Lung (tissue), 11 donors: ENCODE measurements at regions not wholly inside any gene's neighbourhood (a gene's known extent, or its start where the extent isn't known, plus 50 kb on each side); places are given as distances from the start of the nearest gene placed in this dataset.

Experiments used
- ATAC-seq: fragments of 200-7000 bp; cut with Tn5 transposase; one replicate; pipeline ENCODE4 v1.9.1; 2020; ENCODE audit warnings: moderate number of reproducible peaks; ENCODE audit not compliant: insufficient read depth, low FRiP score
- DNase-seq, 3 donors: peaks; one replicate each; pipeline ENCODE4 v3.0.0-alpha.2; 2013 to 2017
- H3K27ac ChIP-seq, 2 donors: one replicate each; pipeline ENCODE4 v1.5.1; 2013; ENCODE audit warnings: mild to moderate bottlenecking in 2 of 2, moderate library complexity in 2 of 2, control low read depth in 1 of 2, inconsistent platforms in 1 of 2, low read depth in 1 of 2, low read length in 1 of 2
- H3K27me3 ChIP-seq, 3 donors: one replicate each; pipeline ENCODE4 v1.5.1; 2013; ENCODE audit warnings: low read length in 2 of 3; ENCODE audit not compliant: control insufficient read depth in 3 of 3, insufficient read depth in 3 of 3
- H3K36me3 ChIP-seq, 4 donors: one replicate each; pipeline ENCODE4 v1.5.1; 2013; ENCODE audit warnings: low read length in 4 of 4, mild to moderate bottlenecking in 1 of 4, moderate library complexity in 1 of 4; ENCODE audit not compliant: control insufficient read depth in 4 of 4, insufficient read depth in 4 of 4
- H3K4me1 ChIP-seq, 5 donors: one replicate each; pipeline ENCODE4 v1.5.1; 2013; ENCODE audit warnings: low read length in 5 of 5, mild to moderate bottlenecking in 2 of 5, moderate library complexity in 1 of 5; ENCODE audit not compliant: control insufficient read depth in 5 of 5, insufficient read depth in 5 of 5
- H3K4me3 ChIP-seq: one replicate; pipeline ENCODE4 v1.5.1; 2013; ENCODE audit warnings: mild to moderate bottlenecking, control low read depth, moderate library complexity
- H3K9ac ChIP-seq, 2 donors: one replicate each; pipeline ENCODE4 v1.5.1; 2013; ENCODE audit warnings: low read length in 2 of 2, control low read depth in 1 of 2; ENCODE audit not compliant: insufficient read depth in 1 of 2
- H3K9me3 ChIP-seq, 4 donors: one replicate each; pipeline ENCODE4 v1.5.1; 2013; ENCODE audit warnings: low read length in 3 of 4, mild to moderate bottlenecking in 1 of 4, moderate library complexity in 1 of 4; ENCODE audit not compliant: control insufficient read depth in 4 of 4, insufficient read depth in 3 of 4
- WGBS, 2 donors: extraction: QIAGEN DNeasy Blood & Tissue Kit; methylation state at CpG; one replicate each; pipeline ENCODE4 v1.1.7; 2013; 5-methylcytosine and 5-hydroxymethylcytosine counted together
- TF ChIP-seq, protein P1 (sequence below): IDR thresholded peaks from 2 replicates; pipeline ENCODE4 v1.5.1; 2012; ENCODE audit warnings: mild to moderate bottlenecking; ENCODE audit errors: control extremely low read depth, extremely low read depth
- donor health status: control.
- donor health status: control.
- donor health status: Bipolar disorder and iron deficiency.
- donor health status: healthy.
- donor health status: DM: yes; HTN: yes; CAD: no.

DNA sequence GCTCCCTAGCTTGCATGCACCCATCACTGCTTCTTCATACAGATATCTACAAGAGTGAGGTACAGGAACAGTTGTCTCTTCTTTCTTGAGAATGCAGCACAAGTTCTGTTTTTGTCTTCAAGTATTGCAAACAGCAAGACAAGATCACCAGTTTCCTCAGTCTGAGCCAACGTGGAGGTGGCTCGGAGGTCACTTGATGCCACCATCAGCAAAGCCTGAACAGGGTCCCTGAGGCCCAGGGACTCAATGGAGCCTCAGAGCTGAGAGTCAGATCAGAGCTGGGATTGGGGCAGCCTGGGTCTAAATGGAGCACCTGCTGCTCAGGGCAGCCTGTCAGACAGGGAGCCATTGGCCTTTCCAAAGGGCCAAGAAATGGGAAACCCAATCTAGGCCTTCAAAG is 290.7 kb upstream of the ID2 start:
- DNase-seq (no peak), ATAC-seq (no peak)
- Histone ChIP-seq H3K4me3 (no peak overlapping the region), H3K9me3 (peaks cover 0 to 3% (median 0%) of the 10 kb centered on the region in 4 donors), H3K9ac (no peak overlapping the region), H3K27ac (no peak overlapping the region), H3K27me3 (no peaks in the 10 kb centered on the region), H3K4me1 (no peaks in the 10 kb centered on the region), H3K36me3 (no peaks in the 10 kb centered on the region)
- TF ChIP-seq, protein P1, sequence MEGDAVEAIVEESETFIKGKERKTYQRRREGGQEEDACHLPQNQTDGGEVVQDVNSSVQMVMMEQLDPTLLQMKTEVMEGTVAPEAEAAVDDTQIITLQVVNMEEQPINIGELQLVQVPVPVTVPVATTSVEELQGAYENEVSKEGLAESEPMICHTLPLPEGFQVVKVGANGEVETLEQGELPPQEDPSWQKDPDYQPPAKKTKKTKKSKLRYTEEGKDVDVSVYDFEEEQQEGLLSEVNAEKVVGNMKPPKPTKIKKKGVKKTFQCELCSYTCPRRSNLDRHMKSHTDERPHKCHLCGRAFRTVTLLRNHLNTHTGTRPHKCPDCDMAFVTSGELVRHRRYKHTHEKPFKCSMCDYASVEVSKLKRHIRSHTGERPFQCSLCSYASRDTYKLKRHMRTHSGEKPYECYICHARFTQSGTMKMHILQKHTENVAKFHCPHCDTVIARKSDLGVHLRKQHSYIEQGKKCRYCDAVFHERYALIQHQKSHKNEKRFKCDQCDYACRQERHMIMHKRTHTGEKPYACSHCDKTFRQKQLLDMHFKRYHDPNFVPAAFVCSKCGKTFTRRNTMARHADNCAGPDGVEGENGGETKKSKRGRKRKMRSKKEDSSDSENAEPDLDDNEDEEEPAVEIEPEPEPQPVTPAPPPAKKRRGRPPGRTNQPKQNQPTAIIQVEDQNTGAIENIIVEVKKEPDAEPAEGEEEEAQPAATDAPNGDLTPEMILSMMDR = no peak
- 87 to 93% methylated on average over 2 of the region's 2 CpGs for WGBS, 2 donors

DNA sequence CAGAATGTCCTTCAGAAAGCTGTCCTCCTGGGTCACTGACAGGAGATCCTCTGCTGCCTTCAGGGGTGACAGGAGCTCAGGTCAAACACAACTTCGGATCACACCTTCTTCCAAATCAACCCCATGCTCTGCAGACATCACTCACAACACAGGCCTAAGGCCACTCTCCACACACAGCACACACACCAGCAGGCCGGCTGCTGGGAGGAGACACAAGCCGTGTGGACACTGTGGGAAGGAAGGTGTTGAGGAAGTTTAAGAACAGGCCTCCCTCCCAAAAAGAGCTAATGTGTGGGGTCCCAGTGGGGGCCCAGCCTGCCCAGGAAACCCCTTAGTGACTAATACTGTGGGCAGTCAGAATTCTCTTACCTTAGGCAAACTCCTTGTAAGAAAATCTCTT is 290.3 kb upstream of the ID2 start:
- Histone ChIP-seq H3K9ac (no peak overlapping the region), H3K27ac (no peak overlapping the region), H3K36me3 (no peaks in the 10 kb centered on the region), H3K4me3 (no peak overlapping the region), H3K9me3 (peaks cover 0 to 3% (median 0%) of the 10 kb centered on the region in 4 donors), H3K4me1 (no peaks in the 10 kb centered on the region), H3K27me3 (no peaks in the 10 kb centered on the region)
- TF ChIP-seq, protein P1 = no peak
- ATAC-seq = no peak
- 85 to 94% methylated on average over 3 of the region's 3 CpGs for WGBS, 2 donors
- no peak for DNase-seq

DNA sequence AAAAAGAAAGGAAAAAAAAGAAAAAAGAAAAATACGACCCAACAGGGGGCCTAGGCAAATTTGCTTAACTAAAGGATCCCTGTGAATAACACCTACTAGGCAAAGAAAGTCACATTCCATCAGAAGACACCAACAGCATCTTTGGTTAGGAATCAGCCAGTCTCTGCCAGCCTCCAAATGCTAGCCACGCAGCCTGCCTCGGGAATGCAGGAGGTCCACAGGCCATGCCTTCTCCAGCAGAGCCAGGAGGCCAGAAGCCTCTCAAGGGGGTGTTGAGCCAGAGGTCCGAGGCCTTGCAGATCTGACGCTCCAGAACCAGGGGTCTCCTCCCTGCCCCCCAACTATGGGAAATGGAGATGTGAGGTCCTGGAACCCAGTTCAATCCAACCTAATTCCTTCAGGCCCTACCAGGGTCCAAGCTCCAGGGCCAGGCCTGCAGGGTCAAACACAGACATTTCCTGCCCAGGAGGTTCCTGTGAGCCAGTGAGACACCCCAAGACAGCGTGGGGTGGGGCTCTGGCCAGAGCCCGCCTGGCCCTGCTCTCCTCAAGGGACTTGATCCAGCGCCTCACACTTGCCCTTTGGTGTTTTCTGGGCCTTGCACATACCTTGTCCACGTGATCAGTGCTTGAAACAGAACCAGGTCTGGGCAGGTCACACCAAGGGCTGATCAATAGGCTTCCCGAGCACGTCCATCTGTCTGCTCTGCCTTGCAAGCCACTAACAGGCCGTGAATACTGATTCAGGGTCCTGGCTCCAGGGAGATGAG is 289.6 kb upstream of the ID2 start:
- H3K9me3 ChIP-seq = peaks cover 0 to 3% (median 0%) of the 10 kb centered on the region in 4 donors
- no peak for DNase-seq
- TF ChIP-seq, protein P1 = no peak
- no peak for ATAC-seq
- no peaks in the 10 kb centered on the region for H3K4me1 ChIP-seq
- H3K27ac ChIP-seq = no peak overlapping the region
- H3K36me3 ChIP-seq = no peaks in the 10 kb centered on the region
- no peak overlapping the region for H3K4me3 ChIP-seq
- H3K27me3 ChIP-seq = no peaks in the 10 kb centered on the region
- WGBS, 2 donors = 95 to 97% methylated on average over 12 of the region's 12 CpGs
- H3K9ac ChIP-seq = no peak overlapping the region
